GM12878 (cell line): ENCODE measurements at regions not wholly inside any gene's neighbourhood (a gene's known extent, or its start where the extent isn't known, plus 50 kb on each side); places are given as distances from the start of the nearest gene placed in this dataset.

Experiments
- ATAC-seq: fragments of 200-7000 bp; cut with Tn5 transposase; 3 replicates; pipeline ENCODE4 v1.9.1; 2020; ENCODE audit warnings: mild to moderate bottlenecking, moderate library complexity
- BruUV-seq: library from RNA; stranded (reverse); fragments of 400-500 nt; replicated peaks from 2 replicates; lab custom pipeline; 2021; lab: Mats Ljungman, UMichigan
- CTCF ChIA-PET: fragments of 300-600 bp; sonication (Branson Sonifier 250); formaldehyde crosslinking; extraction: SDS; loops from one replicate; lab custom pipeline; 2021; ENCODE audit warnings: inconsistent platforms; lab: Yijun Ruan, JAX
- POLR2A ChIA-PET: fragments of 350-600 bp; formaldehyde crosslinking; extraction: SDS; loops from one replicate; lab custom pipeline; 2021; ENCODE audit warnings: inconsistent platforms; lab: Charles Lee
- RAD21 ChIA-PET: fragments of 300-600 bp; sonication (Branson Sonifier 250); formaldehyde crosslinking; loops from one replicate; lab custom pipeline; 2023; ENCODE audit warnings: antibody characterized with exemption; ENCODE audit not compliant: unreplicated experiment; lab: Charles Lee
- SMC1A ChIA-PET: fragments of 300-600 bp; sonication (Branson Sonifier 250); formaldehyde crosslinking; loops from one replicate; lab custom pipeline; 2023; ENCODE audit not compliant: unreplicated experiment, uncharacterized antibody; lab: Charles Lee
- DNase-seq: peaks from one replicate; pipeline ENCODE4 v3.0.0-alpha.2; 2011; ENCODE audit warnings: low read depth, low spot score
- FAIRE-seq: peaks from 3 replicates; lab custom pipeline; 2011; peaks lifted over from hg19 to GRCh38; lab: Jason Lieb, UNC
- H2AFZ ChIP-seq: 2 replicates; pipeline ENCODE4 v1.6.0; 2011; ENCODE audit warnings: low read depth, low read length, control low read depth; ENCODE audit not compliant: control insufficient read depth
- H3K27ac ChIP-seq: 2 replicates; pipeline ENCODE4 v1.5.1; 2011; ENCODE audit warnings: control low read depth; ENCODE audit not compliant: control insufficient read depth, insufficient read depth
- H3K27me3 ChIP-seq, 2 experiments: replicated peaks in 1 of 2; 2 replicates each; pipeline versions ENCODE4 v1.6.0 to v1.6.1; 2011; ENCODE audit warnings: low read length in 1 of 2; ENCODE audit not compliant: control insufficient read depth in 2 of 2, insufficient read depth in 2 of 2
- H3K36me3 ChIP-seq, 2 experiments: 2 replicates each; pipeline ENCODE4 v1.5.1; 2011; ENCODE audit warnings: low read length in 1 of 2; ENCODE audit not compliant: control insufficient read depth in 2 of 2, insufficient read depth in 2 of 2
- H3K4me1 ChIP-seq: 2 replicates; pipeline ENCODE4 v1.6.1; 2011; ENCODE audit warnings: mild to moderate bottlenecking, low read length, moderate library complexity, mixed read lengths; ENCODE audit not compliant: control insufficient read depth, insufficient read depth
- H3K4me2 ChIP-seq: 2 replicates; pipeline ENCODE4 v1.6.0; 2011; ENCODE audit warnings: control low read depth; ENCODE audit not compliant: control insufficient read depth, insufficient read depth
- H3K4me3 ChIP-seq: fragments of 200-600 bp; sonication (generic); 2 replicates; pipeline ENCODE4 v1.5.1; 2016
- H3K79me2 ChIP-seq: 2 replicates; pipeline ENCODE4 v1.6.0; 2011; ENCODE audit warnings: low read length; ENCODE audit not compliant: control insufficient read depth, insufficient read depth
- H3K9ac ChIP-seq: 2 replicates; pipeline ENCODE4 v1.8.0; 2011; ENCODE audit warnings: low read length, control low read depth, mixed read lengths; ENCODE audit not compliant: control insufficient read depth, insufficient read depth
- H3K9me3 ChIP-seq: replicated peaks from 3 replicates; pipeline ENCODE4 v1.5.1; 2011; ENCODE audit warnings: mild to moderate bottlenecking, low read length; ENCODE audit not compliant: control insufficient read depth, insufficient read depth
- H4K20me1 ChIP-seq: 2 replicates; pipeline ENCODE4 v1.6.0; 2011; ENCODE audit not compliant: control insufficient read depth, insufficient read depth
- CBFB ChIP-seq: IDR thresholded peaks from 2 replicates; pipeline ENCODE4 v1.6.1; 2016; ENCODE audit warnings: antibody characterized with exemption, low read depth
- CBX3 ChIP-seq: fragments of 200-600 bp; sonication (generic); IDR thresholded peaks from 2 replicates; pipeline ENCODE4 v1.6.1; 2016; ENCODE audit warnings: low read depth, borderline replicate concordance
- CEBPZ ChIP-seq: fragments of 150-350 bp; IDR thresholded peaks from 2 replicates; pipeline ENCODE4 v1.6.1; 2016; ENCODE audit warnings: low read depth, low read length
- CREM ChIP-seq: IDR thresholded peaks from 2 replicates; pipeline ENCODE4 v1.6.1; 2014; ENCODE audit warnings: antibody characterized with exemption, low read depth
- EGR1 ChIP-seq, 2 experiments: IDR thresholded peaks; 1 replicate in 1 of 2; 2 replicates in 1 of 2; pipeline ENCODE4 v1.6.1; 2011 to 2012; ENCODE audit warnings: low read depth in 2 of 2, low read length in 2 of 2, borderline replicate concordance in 1 of 2, mild to moderate bottlenecking in 1 of 2, moderate library complexity in 1 of 2
- HDAC2 ChIP-seq: fragments of 200-600 bp; sonication (generic); IDR thresholded peaks from 2 replicates; pipeline ENCODE4 v1.6.1; 2017
- IKZF1 ChIP-seq: fragments of 450-650 bp; conservative IDR thresholded peaks from 2 replicates; pipeline ENCODE4 v1.6.1; 2017; ENCODE audit warnings: antibody characterized with exemption, mild to moderate bottlenecking
- MLLT1 ChIP-seq: fragments of 450-650 bp; IDR thresholded peaks from 2 replicates; pipeline ENCODE4 v1.6.1; 2016; ENCODE audit warnings: mild to moderate bottlenecking
- PML ChIP-seq: IDR thresholded peaks from 2 replicates; pipeline ENCODE4 v1.6.1; 2012; ENCODE audit warnings: low read length, inconsistent platforms
- RELA ChIP-seq: fragments of 450-650 bp; IDR thresholded peaks from 2 replicates; pipeline ENCODE4 v1.8.0; 2014; ENCODE audit warnings: borderline replicate concordance; ENCODE audit not compliant: partially characterized antibody
- SREBF1 ChIP-seq: IDR thresholded peaks from 2 replicates; pipeline ENCODE4 v1.6.1; 2012; ENCODE audit warnings: mild to moderate bottlenecking, low read length
- YBX1 ChIP-seq: fragments of 450-650 bp; IDR thresholded peaks from 2 replicates; pipeline ENCODE4 v1.6.1; 2016; ENCODE audit warnings: antibody characterized with exemption
- ZBTB4 ChIP-seq: fragments of 450-650 bp; formaldehyde crosslinking; IDR thresholded peaks from 2 replicates; pipeline ENCODE4 v1.4.0; 2022; ENCODE audit warnings: mild to moderate bottlenecking, moderate library complexity
- WGBS: methylation state at CpG from one replicate; pipeline ENCODE4 v1.1.6; 2016; ENCODE audit warnings: low lambda C conversion rate; ENCODE audit not compliant: insufficient replicate concordance, insufficient coverage; ENCODE audit errors: missing lambda C conversion rate; 5-methylcytosine and 5-hydroxymethylcytosine counted together
- in situ Hi-C: fragments of 300-500 bp; cut with MboI; formaldehyde crosslinking; loops from 9 replicates; pipeline ENCODE4 v1.14.3; 2018; ENCODE audit warnings: mixed read lengths
- intact Hi-C: fragments of 100-400 bp; cut with micrococcal nuclease; formaldehyde crosslinking; loops from one replicate; pipeline ENCODE4 v1.14.2; 2022; ENCODE audit not compliant: unreplicated experiment
- TF ChIP-seq, protein P1 (sequence below): fragments of 450-650 bp; IDR thresholded peaks from 2 replicates; pipeline ENCODE4 v1.6.1; 2016; ENCODE audit warnings: mild to moderate bottlenecking
- TF ChIP-seq, protein P2 (sequence below): IDR thresholded peaks from 2 replicates; pipeline ENCODE4 v1.6.1; 2012; ENCODE audit warnings: low read length, inconsistent platforms

DNA sequence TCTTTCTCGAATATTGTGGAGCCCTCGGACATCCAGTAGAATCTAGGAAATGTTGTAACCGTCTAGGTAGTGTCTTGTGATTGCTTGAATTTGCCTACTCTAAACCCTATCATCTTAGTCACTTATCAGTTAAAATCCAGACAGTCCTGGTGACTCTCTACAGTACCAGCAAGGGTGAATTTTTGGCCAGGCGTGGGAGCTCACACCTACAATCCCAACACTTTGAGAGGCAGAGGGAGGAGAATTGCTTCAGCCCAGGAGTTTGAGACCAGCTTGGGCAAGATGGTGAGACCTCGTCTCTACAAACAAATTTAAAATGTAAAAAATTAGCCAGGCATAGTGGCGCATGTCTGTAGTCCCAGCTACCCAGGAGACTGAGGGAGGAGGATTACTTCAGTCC is 230.9 kb downstream of the CHRM3 start:
- no peak overlapping the region for H3K4me3 ChIP-seq
- in situ Hi-C loops: no loop called here
- no peaks in the 10 kb centered on the region for H3K4me1 ChIP-seq
- H3K27ac ChIP-seq: no peak overlapping the region
- no peaks in the 10 kb centered on the region; the same call in 2 of the 3 replicates for H3K9me3 ChIP-seq
- FAIRE-seq (no peak), DNase-seq (no peak), ATAC-seq (no peak)
- TF ChIP-seq HDAC2 (no peak), IKZF1 (no peak), ZBTB4 (CRISPR knock-in tag) (no peak), MLLT1 (no peak), CBFB (no peak), YBX1 (no peak), EGR1 (IDR thresholded peaks at IDR 0.05; ENCODE audit: borderline replicate concordance in 1 of 2, low read depth in 2 of 2, low read length in 2 of 2) (no peak), CBX3 (no peak), RELA (no peak), CREM (no peak), PML (no peak), SREBF1 (no peak), CEBPZ (no peak)
- TF ChIP-seq, protein P1, sequence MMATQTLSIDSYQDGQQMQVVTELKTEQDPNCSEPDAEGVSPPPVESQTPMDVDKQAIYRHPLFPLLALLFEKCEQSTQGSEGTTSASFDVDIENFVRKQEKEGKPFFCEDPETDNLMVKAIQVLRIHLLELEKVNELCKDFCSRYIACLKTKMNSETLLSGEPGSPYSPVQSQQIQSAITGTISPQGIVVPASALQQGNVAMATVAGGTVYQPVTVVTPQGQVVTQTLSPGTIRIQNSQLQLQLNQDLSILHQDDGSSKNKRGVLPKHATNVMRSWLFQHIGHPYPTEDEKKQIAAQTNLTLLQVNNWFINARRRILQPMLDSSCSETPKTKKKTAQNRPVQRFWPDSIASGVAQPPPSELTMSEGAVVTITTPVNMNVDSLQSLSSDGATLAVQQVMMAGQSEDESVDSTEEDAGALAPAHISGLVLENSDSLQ: no peak
- TF ChIP-seq, protein P2, sequence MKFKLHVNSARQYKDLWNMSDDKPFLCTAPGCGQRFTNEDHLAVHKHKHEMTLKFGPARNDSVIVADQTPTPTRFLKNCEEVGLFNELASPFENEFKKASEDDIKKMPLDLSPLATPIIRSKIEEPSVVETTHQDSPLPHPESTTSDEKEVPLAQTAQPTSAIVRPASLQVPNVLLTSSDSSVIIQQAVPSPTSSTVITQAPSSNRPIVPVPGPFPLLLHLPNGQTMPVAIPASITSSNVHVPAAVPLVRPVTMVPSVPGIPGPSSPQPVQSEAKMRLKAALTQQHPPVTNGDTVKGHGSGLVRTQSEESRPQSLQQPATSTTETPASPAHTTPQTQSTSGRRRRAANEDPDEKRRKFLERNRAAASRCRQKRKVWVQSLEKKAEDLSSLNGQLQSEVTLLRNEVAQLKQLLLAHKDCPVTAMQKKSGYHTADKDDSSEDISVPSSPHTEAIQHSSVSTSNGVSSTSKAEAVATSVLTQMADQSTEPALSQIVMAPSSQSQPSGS: no peak
- ChIA-PET RAD21 (no interaction called here), CTCF (no interaction called here), POLR2A (no interaction called here), SMC1A (no interaction called here)
- H3K79me2 ChIP-seq: no peaks in the 10 kb centered on the region
- intact Hi-C loops: no loop called here
- 16% methylated on average over 6 of the region's 6 CpGs for WGBS
- H3K36me3 ChIP-seq: no peaks in the 10 kb centered on the region
- H3K4me2 ChIP-seq: no peak overlapping the region
- H2AFZ ChIP-seq: no peak overlapping the region
- no peaks in the 10 kb centered on the region for H3K27me3 ChIP-seq
- H4K20me1 ChIP-seq: no peaks in the 10 kb centered on the region
- H3K9ac ChIP-seq: no peak overlapping the region
- no TSS peak for BruUV-seq
